GM23248 (cell line): ENCODE measurements at regions not wholly inside any gene's neighbourhood (a gene's known extent, or its start where the extent isn't known, plus 50 kb on each side); places are given as distances from the start of the nearest gene placed in this dataset.

ENCODE experiments used
- DNase-seq: peaks from one replicate; pipeline ENCODE4 v3.0.0-alpha.2; 2015
- H2AFZ ChIP-seq: fragments of 200-600 bp; sonication (generic); 2 replicates; pipeline ENCODE4 v1.6.1; 2016; ENCODE audit warnings: antibody characterized with exemption
- H3F3A ChIP-seq: fragments of 200-600 bp; sonication (generic); 2 replicates; pipeline ENCODE4 v1.6.1; 2016; ENCODE audit warnings: mild to moderate bottlenecking, antibody characterized with exemption, mixed run types; ENCODE audit not compliant: insufficient read depth
- H3K27ac ChIP-seq: fragments of 200-600 bp; sonication (generic); 2 replicates; pipeline ENCODE4 v1.5.1; 2016; ENCODE audit warnings: mild to moderate bottlenecking
- H3K27me3 ChIP-seq: fragments of 200-600 bp; sonication (generic); replicated peaks from 2 replicates; pipeline ENCODE4 v1.6.1; 2016; ENCODE audit warnings: mild to moderate bottlenecking; ENCODE audit not compliant: insufficient read depth
- H3K36me3 ChIP-seq: fragments of 200-600 bp; sonication (generic); 2 replicates; pipeline ENCODE4 v1.6.1; 2016; ENCODE audit warnings: low read depth, mild to moderate bottlenecking
- H3K4me1 ChIP-seq: fragments of 200-600 bp; sonication (generic); 2 replicates; pipeline ENCODE4 v1.6.1; 2016; ENCODE audit warnings: mild to moderate bottlenecking; ENCODE audit not compliant: insufficient read depth
- H3K4me2 ChIP-seq: fragments of 200-600 bp; sonication (generic); one replicate; pipeline ENCODE4 v1.6.1; 2016; ENCODE audit warnings: mild to moderate bottlenecking; ENCODE audit not compliant: unreplicated experiment
- H3K4me3 ChIP-seq: fragments of 200-600 bp; sonication (generic); 2 replicates; pipeline ENCODE4 v1.5.1; 2016; ENCODE audit warnings: mild to moderate bottlenecking
- H3K79me2 ChIP-seq: fragments of 200-600 bp; sonication (generic); 2 replicates; pipeline ENCODE4 v1.6.1; 2016; ENCODE audit warnings: mild to moderate bottlenecking; ENCODE audit not compliant: insufficient read depth
- H3K9ac ChIP-seq: fragments of 200-600 bp; sonication (generic); 2 replicates; pipeline ENCODE4 v1.6.1; 2016; ENCODE audit warnings: mild to moderate bottlenecking
- H3K9me2 ChIP-seq: fragments of 200-600 bp; sonication (generic); 2 replicates; pipeline ENCODE4 v1.6.1; 2016; ENCODE audit warnings: mixed run types, mild to moderate bottlenecking, moderate library complexity; ENCODE audit not compliant: insufficient read depth
- H3K9me3 ChIP-seq: fragments of 200-600 bp; sonication (generic); one replicate; pipeline ENCODE4 v1.6.1; 2017; ENCODE audit warnings: low read depth
- H4K20me1 ChIP-seq: fragments of 200-600 bp; sonication (generic); 2 replicates; pipeline ENCODE4 v1.6.0; 2016; ENCODE audit not compliant: insufficient read depth
- EZH2 ChIP-seq: fragments of 200-600 bp; sonication (generic); IDR thresholded peaks from 2 replicates; pipeline ENCODE4 v1.6.1; 2018; ENCODE audit warnings: antibody characterized with exemption, mild to moderate bottlenecking; ENCODE audit not compliant: insufficient read depth, poor library complexity, severe bottlenecking
- EZH2phosphoT487 ChIP-seq: fragments of 200-600 bp; sonication (generic); IDR thresholded peaks from 2 replicates; pipeline ENCODE4 v1.6.1; 2018; ENCODE audit warnings: antibody characterized with exemption, moderate library complexity, mild to moderate bottlenecking, low read depth; ENCODE audit not compliant: insufficient read depth
- WGBS, 2 experiments: methylation state at CpG; one replicate each; pipeline ENCODE4 v1.1.6; 2015 to 2017; ENCODE audit warnings: low lambda C conversion rate in 2 of 2, low coverage in 1 of 2; ENCODE audit errors: missing lambda C conversion rate in 2 of 2; 5-methylcytosine and 5-hydroxymethylcytosine counted together
- in situ Hi-C: fragments of 300-500 bp; cut with MboI; formaldehyde crosslinking; loops from 2 replicates; pipeline ENCODE4 v1.15.0; 2020

DNA sequence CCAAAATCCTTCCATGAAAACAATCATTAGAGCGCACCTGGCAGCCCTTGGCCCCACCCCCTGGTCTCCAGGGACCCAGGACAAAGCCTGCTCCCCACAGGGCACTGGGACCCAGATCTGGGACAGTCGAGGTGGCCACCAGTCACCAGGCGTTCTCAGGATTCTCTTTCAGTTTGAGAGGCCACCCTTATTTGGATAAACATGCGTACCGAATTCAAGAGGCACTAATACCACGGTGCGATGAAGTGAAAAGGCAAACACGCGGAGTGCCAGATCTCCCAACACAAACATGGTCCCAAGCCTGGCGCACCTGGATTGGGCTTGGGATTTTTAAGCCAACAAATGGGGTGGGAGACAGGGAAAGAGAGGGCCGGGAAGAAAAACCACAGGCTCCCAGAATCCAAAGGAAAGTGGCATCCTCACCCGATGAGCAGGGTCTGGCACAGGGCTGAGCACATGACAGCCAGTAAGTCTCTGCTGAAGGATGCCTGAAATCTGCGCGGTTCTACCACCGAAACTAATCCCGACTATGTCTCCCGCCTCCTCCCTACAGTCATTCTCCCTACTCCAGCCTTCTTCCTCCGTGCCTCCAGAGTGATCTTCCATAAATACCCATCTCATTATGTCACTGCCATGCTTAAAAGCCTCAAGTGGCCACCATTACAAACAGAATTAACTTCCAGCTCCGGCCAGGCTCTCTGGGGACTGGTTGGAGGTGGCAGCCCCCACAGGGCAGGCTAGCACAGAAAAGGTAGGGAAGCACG, 60.9 kb upstream of the KLHL29 start:
- Histone ChIP-seq H3K27me3 (peaks cover 15% of the 10 kb centered on the region), H3K27ac (no peak overlapping the region), H3K9me2 (no peaks in the 10 kb centered on the region), H3K79me2 (no peaks in the 10 kb centered on the region), H3K9ac (no peak overlapping the region), H2AFZ (no peak overlapping the region), H3K4me1 (no peaks in the 10 kb centered on the region), H3K9me3 (no peaks in the 10 kb centered on the region), H3F3A (no peaks in the 10 kb centered on the region), H3K36me3 (no peaks in the 10 kb centered on the region), H4K20me1 (no peaks in the 10 kb centered on the region), H3K4me2 (no peak overlapping the region), H3K4me3 (no peak overlapping the region)
- 66 to 68% methylated on average over 20 of the region's 20 CpGs for WGBS, 2 experiments
- in situ Hi-C loops: no loop called here
- TF ChIP-seq EZH2: no peak
- DNase-seq: no peak

DNA sequence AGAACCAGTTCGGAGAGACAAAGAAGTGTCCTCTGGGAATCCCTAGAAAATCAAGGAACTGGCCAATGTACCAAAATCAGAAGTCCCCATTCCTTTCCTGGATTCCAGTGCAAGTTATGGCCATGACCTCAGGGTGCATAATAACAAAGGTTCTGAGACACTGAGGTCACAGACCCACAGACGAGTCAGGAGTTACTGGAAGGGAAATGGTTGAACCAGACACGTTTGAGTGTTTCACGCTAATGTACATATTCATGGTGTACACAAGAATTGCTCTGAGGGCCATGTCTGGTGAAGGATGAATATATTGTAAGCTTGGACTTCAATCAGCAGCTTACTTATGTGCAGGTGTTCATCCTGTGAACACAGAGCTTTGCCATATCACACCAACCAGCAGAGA, 58.6 kb upstream of the KLHL29 start:
- H3K36me3 ChIP-seq: no peaks in the 10 kb centered on the region
- no peaks in the 10 kb centered on the region for H3K79me2 ChIP-seq
- no peak overlapping the region for H3K27ac ChIP-seq
- H4K20me1 ChIP-seq: no peaks in the 10 kb centered on the region
- in situ Hi-C loops: no loop called here
- no peak overlapping the region for H3K9ac ChIP-seq
- H3K9me3 ChIP-seq: no peaks in the 10 kb centered on the region
- peaks cover 18% of the 10 kb centered on the region for H3K27me3 ChIP-seq
- H3K4me3 ChIP-seq: no peak overlapping the region
- 44 to 46% methylated on average over 4 of the region's 4 CpGs for WGBS, 2 experiments
- H3K9me2 ChIP-seq: no peaks in the 10 kb centered on the region
- no peak overlapping the region for H3K4me2 ChIP-seq
- H2AFZ ChIP-seq: no peak overlapping the region
- H3K4me1 ChIP-seq: no peaks in the 10 kb centered on the region
- TF ChIP-seq EZH2 (no peak), EZH2phosphoT487 (no peak)
- no peak for DNase-seq
- H3F3A ChIP-seq: no peaks in the 10 kb centered on the region

DNA sequence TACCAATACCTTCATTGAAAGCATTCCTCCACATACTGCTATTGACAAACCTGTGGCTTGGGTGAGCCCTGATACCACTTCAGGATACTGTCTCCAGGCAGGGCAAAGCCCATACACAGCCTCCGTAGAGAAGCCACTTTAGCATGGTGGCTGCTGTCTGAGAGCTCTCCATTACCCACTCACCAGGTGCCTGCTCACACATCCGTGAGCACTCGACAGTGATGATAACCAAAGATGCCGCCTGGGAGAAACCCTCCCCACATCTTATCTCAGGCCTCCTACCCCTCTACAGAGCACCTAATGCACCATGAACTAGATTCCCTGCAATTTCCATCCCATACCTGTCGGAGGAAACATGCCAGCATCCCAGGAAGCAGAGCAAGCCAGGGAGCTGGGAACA, 57.6 kb upstream of the KLHL29 start:
- TF ChIP-seq EZH2 (no peak), EZH2phosphoT487 (no peak)
- DNase-seq: no peak
- H3F3A ChIP-seq: no peaks in the 10 kb centered on the region
- H2AFZ ChIP-seq: no peak overlapping the region
- H3K27me3 ChIP-seq: peaks cover 20% of the 10 kb centered on the region
- no peaks in the 10 kb centered on the region for H4K20me1 ChIP-seq
- H3K9me2 ChIP-seq: no peaks in the 10 kb centered on the region
- no peaks in the 10 kb centered on the region for H3K79me2 ChIP-seq
- H3K27ac ChIP-seq: no peak overlapping the region
- no peaks in the 10 kb centered on the region for H3K9me3 ChIP-seq
- H3K36me3 ChIP-seq: no peaks in the 10 kb centered on the region
- H3K4me3 ChIP-seq: no peak overlapping the region
- no peak overlapping the region for H3K4me2 ChIP-seq
- 64% methylated on average over 5 of the region's 5 CpGs for WGBS, 2 experiments
- no peak overlapping the region for H3K9ac ChIP-seq
- in situ Hi-C loops: no loop called here
- H3K4me1 ChIP-seq: no peaks in the 10 kb centered on the region

DNA sequence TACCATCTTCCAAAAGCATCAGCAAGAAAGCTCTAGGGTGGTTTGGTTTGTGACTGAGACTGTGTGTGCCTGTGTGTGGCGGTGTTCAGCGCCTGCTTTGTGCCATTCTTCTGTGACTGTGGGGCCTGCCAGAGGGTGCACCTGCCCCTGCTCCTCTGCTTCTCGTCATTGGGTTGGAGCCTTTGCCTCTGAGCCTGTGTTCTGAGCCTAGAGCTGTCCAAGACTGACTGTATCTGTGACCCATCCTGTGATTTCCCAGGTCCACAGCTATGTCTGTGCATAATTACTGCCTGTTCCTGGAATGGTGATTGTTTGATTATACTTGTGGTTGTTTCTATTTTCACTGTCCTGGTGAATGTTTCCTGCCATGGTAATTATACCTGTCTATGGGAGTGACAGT, 57.1 kb upstream of the KLHL29 start:
- Histone ChIP-seq H3K27ac (no peak overlapping the region), H3K4me3 (no peak overlapping the region), H3F3A (no peaks in the 10 kb centered on the region), H3K27me3 (peaks cover 15% of the 10 kb centered on the region), H2AFZ (no peak overlapping the region), H3K79me2 (no peaks in the 10 kb centered on the region), H4K20me1 (no peaks in the 10 kb centered on the region), H3K9me2 (no peaks in the 10 kb centered on the region), H3K36me3 (no peaks in the 10 kb centered on the region), H3K9me3 (no peaks in the 10 kb centered on the region), H3K4me2 (no peak overlapping the region), H3K4me1 (no peaks in the 10 kb centered on the region), H3K9ac (no peak overlapping the region)
- DNase-seq: no peak
- TF ChIP-seq EZH2 (no peak), EZH2phosphoT487 (no peak)
- 21 to 29% methylated on average over 3 of the region's 3 CpGs for WGBS, 2 experiments
- in situ Hi-C loops: no loop called here
